ENCODE measurements at regions not wholly inside any gene's neighbourhood (a gene's known extent, or its start where the extent isn't known, plus 50 kb on each side); places are given as distances from the start of the nearest gene placed in this dataset.
"Not testable (repeated sequence)": the region's sequence is repeated elsewhere in the genome, so short reads cannot be mapped to it uniquely, and the experiment has no call there.

GRCh38 chr17:5893741-5894140 lies 176.4 kb upstream of the WSCD1 start:
- peaks cover 31% of the 10 kb centered on the region for H3K27me3 Mint-ChIP-seq

GRCh38 chr17:5895276-5895675 lies 174.9 kb upstream of the WSCD1 start:
- Mint-ChIP-seq H3K4me1 (peaks cover 2% of the 10 kb centered on the region), H3K27me3 (peaks cover 21% of the 10 kb centered on the region), H3K4me3 (no peak overlapping the region), H3K36me3 (no peaks in the 10 kb centered on the region), H3K9me3 (ENCODE audit: low read depth) (no peaks in the 10 kb centered on the region), H3K27ac (no peak overlapping the region)
- ATAC-seq: no peak
- DNase-seq: no peak
- CTCF ChIA-PET: no interaction called here

More at GRCh38 chr17:5893741-5894140, 176.4 kb upstream of the WSCD1 start:
- H3K4me1 Mint-ChIP-seq: peaks cover 2% of the 10 kb centered on the region
- no peaks in the 10 kb centered on the region for H3K36me3 Mint-ChIP-seq
- CTCF ChIA-PET: no interaction called here
- no peaks in the 10 kb centered on the region for H3K9me3 Mint-ChIP-seq (ENCODE audit: low read depth)
- DNase-seq (no peak), ATAC-seq (no peak)
- no peak overlapping the region for H3K4me3 Mint-ChIP-seq
- no peak overlapping the region for H3K27ac Mint-ChIP-seq

GRCh38 chr17:5896215-5896614 lies 174.0 kb upstream of the WSCD1 start:
- DNase-seq (no peak), ATAC-seq (no peak)
- H3K4me3 Mint-ChIP-seq: no peak overlapping the region
- no peak overlapping the region for H3K27ac Mint-ChIP-seq
- no peaks in the 10 kb centered on the region for H3K36me3 Mint-ChIP-seq
- H3K27me3 Mint-ChIP-seq: peaks cover 21% of the 10 kb centered on the region
- CTCF ChIA-PET: no interaction called here
- peaks cover 2% of the 10 kb centered on the region for H3K4me1 Mint-ChIP-seq
- H3K9me3 Mint-ChIP-seq (ENCODE audit: low read depth): no peaks in the 10 kb centered on the region

GRCh38 chr17:5897275-5897911 lies 172.8 kb upstream of the WSCD1 start:
- H3K27me3 Mint-ChIP-seq: peaks cover 15% of the 10 kb centered on the region
- H3K9me3 Mint-ChIP-seq (ENCODE audit: low read depth): no peaks in the 10 kb centered on the region
- DNase-seq: no peak
- H3K36me3 Mint-ChIP-seq: no peaks in the 10 kb centered on the region
- CTCF ChIA-PET: no interaction called here
- H3K27ac Mint-ChIP-seq: no peak overlapping the region
- H3K4me1 Mint-ChIP-seq: peaks cover 2% of the 10 kb centered on the region
- no peak overlapping the region for H3K4me3 Mint-ChIP-seq
- no peak for ATAC-seq

- H3K27ac Mint-ChIP-seq; DNase-seq; H3K36me3 Mint-ChIP-seq; CTCF ChIA-PET; H3K9me3 Mint-ChIP-seq (ENCODE audit: low read depth); H3K4me3 Mint-ChIP-seq; ATAC-seq; H3K4me1 Mint-ChIP-seq: not testable (repeated sequence)
- H3K27me3 Mint-ChIP-seq: peaks cover 13% of the 10 kb centered on the region
Measured at GRCh38 chr17:5897981-5898380, 172.2 kb upstream of the WSCD1 start.

- H3K9me3 Mint-ChIP-seq (ENCODE audit: low read depth): no peaks in the 10 kb centered on the region
- H3K27ac Mint-ChIP-seq: no peak overlapping the region
- H3K4me1 Mint-ChIP-seq: peaks cover 2% of the 10 kb centered on the region
- DNase-seq (no peak), ATAC-seq (no peak)
- CTCF ChIA-PET: no interaction called here
- H3K4me3 Mint-ChIP-seq: no peak overlapping the region
- H3K27me3 Mint-ChIP-seq: peaks cover 10% of the 10 kb centered on the region
- no peaks in the 10 kb centered on the region for H3K36me3 Mint-ChIP-seq
Measured at GRCh38 chr17:5898406-5898805, 171.8 kb upstream of the WSCD1 start.

- CTCF ChIA-PET: no interaction called here
- H3K4me1 Mint-ChIP-seq: peaks cover 2% of the 10 kb centered on the region
- ATAC-seq: no peak
Measured at GRCh38 chr17:5899496-5900195, 170.5 kb upstream of the WSCD1 start.

GRCh38 chr17:5901731-5902130 lies 168.4 kb upstream of the WSCD1 start:
- DNase-seq (no peak), ATAC-seq (no peak)
- CTCF ChIA-PET: no interaction called here
- Mint-ChIP-seq H3K4me1 (peaks cover 2% of the 10 kb centered on the region), H3K4me3 (no peak overlapping the region), H3K9me3 (ENCODE audit: low read depth) (no peaks in the 10 kb centered on the region), H3K36me3 (no peaks in the 10 kb centered on the region), H3K27ac (no peak overlapping the region), H3K27me3 (no peaks in the 10 kb centered on the region)

More at GRCh38 chr17:5899496-5900195, 170.5 kb upstream of the WSCD1 start:
- peaks cover 5% of the 10 kb centered on the region for H3K27me3 Mint-ChIP-seq
- H3K36me3 Mint-ChIP-seq: no peaks in the 10 kb centered on the region
- no peak overlapping the region for H3K4me3 Mint-ChIP-seq
- DNase-seq: no peak
- H3K27ac Mint-ChIP-seq: no peak overlapping the region
- H3K9me3 Mint-ChIP-seq (ENCODE audit: low read depth): no peaks in the 10 kb centered on the region

GRCh38 chr17:5902181-5903140 lies 167.7 kb upstream of the WSCD1 start:
- no peak overlapping the region for H3K27ac Mint-ChIP-seq
- DNase-seq (no peak), ATAC-seq (no peak)
- no peaks in the 10 kb centered on the region for H3K9me3 Mint-ChIP-seq (ENCODE audit: low read depth)
- peaks cover 2% of the 10 kb centered on the region for H3K4me1 Mint-ChIP-seq
- no peak overlapping the region for H3K4me3 Mint-ChIP-seq
- H3K36me3 Mint-ChIP-seq: no peaks in the 10 kb centered on the region
- CTCF ChIA-PET: no interaction called here
- H3K27me3 Mint-ChIP-seq: no peaks in the 10 kb centered on the region

- no peak for ATAC-seq
- CTCF ChIA-PET: no interaction called here
- no peak overlapping the region for H3K27ac Mint-ChIP-seq
- H3K4me3 Mint-ChIP-seq: no peak overlapping the region
- H3K36me3 Mint-ChIP-seq: no peaks in the 10 kb centered on the region
- DNase-seq: no peak
- no peaks in the 10 kb centered on the region for H3K9me3 Mint-ChIP-seq (ENCODE audit: low read depth)
- H3K4me1 Mint-ChIP-seq: no peaks in the 10 kb centered on the region
- no peaks in the 10 kb centered on the region for H3K27me3 Mint-ChIP-seq
Measured at GRCh38 chr17:5911919-5912318, 158.3 kb upstream of the WSCD1 start.

- DNase-seq (no peak), ATAC-seq (no peak)
- no peaks in the 10 kb centered on the region for H3K36me3 Mint-ChIP-seq
- no peaks in the 10 kb centered on the region for H3K4me1 Mint-ChIP-seq
- no peak overlapping the region for H3K27ac Mint-ChIP-seq
- H3K27me3 Mint-ChIP-seq: no peaks in the 10 kb centered on the region
- H3K9me3 Mint-ChIP-seq (ENCODE audit: low read depth): no peaks in the 10 kb centered on the region
- CTCF ChIA-PET: no interaction called here
- H3K4me3 Mint-ChIP-seq: no peak overlapping the region
Measured at GRCh38 chr17:5913032-5913531, 157.1 kb upstream of the WSCD1 start.

- DNase-seq: no peak
Measured at GRCh38 chr17:5913641-5914040, 156.5 kb upstream of the WSCD1 start.

GRCh38 chr17:5915337-5915736 lies 154.8 kb upstream of the WSCD1 start:
- Mint-ChIP-seq H3K4me1 (no peaks in the 10 kb centered on the region), H3K9me3 (ENCODE audit: low read depth) (no peaks in the 10 kb centered on the region), H3K36me3 (no peaks in the 10 kb centered on the region), H3K4me3 (no peak overlapping the region), H3K27me3 (peaks cover 2% of the 10 kb centered on the region), H3K27ac (no peak overlapping the region)
- ATAC-seq (no peak), DNase-seq (no peak)
- CTCF ChIA-PET: no interaction called here

More at GRCh38 chr17:5913641-5914040, 156.5 kb upstream of the WSCD1 start:
- Mint-ChIP-seq H3K27me3 (no peaks in the 10 kb centered on the region), H3K9me3 (ENCODE audit: low read depth) (no peaks in the 10 kb centered on the region), H3K4me1 (no peaks in the 10 kb centered on the region), H3K4me3 (no peak overlapping the region), H3K36me3 (no peaks in the 10 kb centered on the region), H3K27ac (no peak overlapping the region)
- CTCF ChIA-PET: no interaction called here
- no peak for ATAC-seq

All from activated CD8-positive, alpha-beta memory T cell treated with anti-CD3 and anti-CD28 coated beads, Interleukin-2, amount 10 ng/mL, durations not matched to agents 7 days and 5 days (primary cell).